HepG2 (cell line): ENCODE measurements at regions not wholly inside any gene's neighbourhood (a gene's known extent, or its start where the extent isn't known, plus 50 kb on each side); places are given as distances from the start of the nearest gene placed in this dataset.
A peak's percentile ranks its signal among the peaks of the same experiment; 100 is the strongest.

Experiments
- AKAP8 ChIP-seq: sonication (generic); formaldehyde crosslinking; IDR thresholded peaks from 2 replicates; pipeline ENCODE4 v1.5.1; 2020; ENCODE audit warnings: mild to moderate bottlenecking, missing genetic modification reagents
- CTCF ChIP-seq: sonication (generic); formaldehyde crosslinking; IDR thresholded peaks from 2 replicates; pipeline ENCODE4 v1.5.0; 2020; ENCODE audit warnings: mild to moderate bottlenecking, missing genetic modification reagents, moderate library complexity
- DMAP1 ChIP-seq: IDR thresholded peaks from 2 replicates; pipeline ENCODE4 v1.6.1; 2016
- DNMT3B ChIP-seq: conservative IDR thresholded peaks from 2 replicates; pipeline ENCODE4 v1.6.1; 2016; ENCODE audit warnings: missing biosample characterization, control low read depth
- DPF2 ChIP-seq: sonication (generic); formaldehyde crosslinking; IDR thresholded peaks from 2 replicates; pipeline ENCODE4 v1.4.0; 2020; ENCODE audit warnings: mild to moderate bottlenecking, low read depth, missing genetic modification reagents, borderline replicate concordance
- FOSL1 ChIP-seq: sonication (generic); formaldehyde crosslinking; IDR thresholded peaks from 2 replicates; pipeline ENCODE4 v1.9.0; 2021; ENCODE audit warnings: missing genetic modification reagents, borderline replicate concordance
- HNRNPL ChIP-seq: fragments of 200-400 bp; formaldehyde crosslinking; IDR thresholded peaks from 2 replicates; pipeline ENCODE4 v1.6.1; 2017; ENCODE audit warnings: mild to moderate bottlenecking, low read depth, low read length
- KLF12 ChIP-seq: sonication (generic); formaldehyde crosslinking; IDR thresholded peaks from 2 replicates; pipeline ENCODE4 v1.4.0; 2020; ENCODE audit warnings: missing genetic modification reagents, borderline replicate concordance
- MATR3 ChIP-seq: sonication (generic); formaldehyde crosslinking; IDR thresholded peaks from 2 replicates; pipeline ENCODE4 v1.4.0; 2020; ENCODE audit warnings: missing genetic modification reagents
- MIER2 ChIP-seq: IDR thresholded peaks from 2 replicates; pipeline ENCODE4 v1.6.1; 2016; ENCODE audit warnings: missing biosample characterization, missing genetic modification reagents
- NCOR1 ChIP-seq: fragments of 200-600 bp; sonication (generic); IDR thresholded peaks from 2 replicates; pipeline ENCODE4 v1.7.0; 2017; ENCODE audit warnings: antibody characterized with exemption, low read length, borderline replicate concordance
- PATZ1 ChIP-seq: sonication (generic); formaldehyde crosslinking; IDR thresholded peaks from 2 replicates; pipeline ENCODE4 v1.4.0; 2020; ENCODE audit warnings: missing genetic modification reagents
- SETDB1 ChIP-seq: sonication (generic); formaldehyde crosslinking; IDR thresholded peaks from 2 replicates; pipeline ENCODE4 v1.5.1; 2020; ENCODE audit warnings: missing genetic modification reagents, mild to moderate bottlenecking, borderline replicate concordance
- SMARCC2 ChIP-seq: fragments of 450-650 bp; IDR thresholded peaks from 2 replicates; pipeline ENCODE4 v1.6.1; 2017; ENCODE audit warnings: antibody characterized with exemption, mild to moderate bottlenecking
- SRSF1 ChIP-seq: fragments of 200-400 bp; formaldehyde crosslinking; optimal IDR thresholded peaks from 2 replicates; pipeline ENCODE3; 2017; ENCODE audit warnings: mild to moderate bottlenecking, low read depth, low read length, moderate library complexity
- STAT5B ChIP-seq: sonication (generic); formaldehyde crosslinking; IDR thresholded peaks from 2 replicates; pipeline ENCODE4 v1.4.0; 2020; ENCODE audit warnings: missing genetic modification reagents
- TBX3 ChIP-seq: fragments of 450-650 bp; IDR thresholded peaks from 2 replicates; pipeline ENCODE4 v1.6.1; 2017; ENCODE audit warnings: antibody characterized with exemption, mild to moderate bottlenecking, inconsistent platforms, borderline replicate concordance
- TOPORS ChIP-seq: sonication (generic); formaldehyde crosslinking; IDR thresholded peaks from 2 replicates; pipeline ENCODE4 v1.8.0; 2023; ENCODE audit warnings: mild to moderate bottlenecking, missing genetic modification reagents
- ZBTB21 ChIP-seq: sonication (generic); formaldehyde crosslinking; IDR thresholded peaks from 2 replicates; pipeline ENCODE4 v1.4.0; 2020; ENCODE audit warnings: missing genetic modification reagents
- ZNF264 ChIP-seq: sonication (generic); formaldehyde crosslinking; IDR thresholded peaks from 2 replicates; pipeline ENCODE4 v1.4.0; 2020; ENCODE audit warnings: missing genetic modification reagents
- ZNF430 ChIP-seq: sonication (generic); formaldehyde crosslinking; IDR thresholded peaks from 2 replicates; pipeline ENCODE4 v1.9.0; 2021; ENCODE audit warnings: mild to moderate bottlenecking, missing genetic modification reagents
- ZNF432 ChIP-seq: sonication (generic); formaldehyde crosslinking; IDR thresholded peaks from 2 replicates; pipeline ENCODE4 v1.5.0; 2020; ENCODE audit warnings: missing genetic modification reagents, mild to moderate bottlenecking, borderline replicate concordance
- ZNF570 ChIP-seq: sonication (generic); formaldehyde crosslinking; IDR thresholded peaks from 2 replicates; pipeline ENCODE4 v1.4.0; 2020; ENCODE audit warnings: mild to moderate bottlenecking, missing genetic modification reagents, borderline replicate concordance
- ZNF609 ChIP-seq: sonication (generic); formaldehyde crosslinking; IDR thresholded peaks from 2 replicates; pipeline ENCODE4 v1.4.0; 2020; ENCODE audit warnings: mild to moderate bottlenecking, missing genetic modification reagents, borderline replicate concordance

GRCh38 chr5:155460501-155460931 lies 447.0 kb downstream of the KIF4B start (continued):
- TF ChIP-seq KLF12 = 0 out of 2 replicates have a peak, but pooled peaks have one; percentile 45
- peak; percentile 90 for TF ChIP-seq ZNF609 (CRISPR knock-in tag)
- no peak for TF ChIP-seq TOPORS (CRISPR knock-in tag)
- peak; percentile 33; the same call in 1 of the 2 replicates for TF ChIP-seq ZBTB21 (CRISPR knock-in tag)
- peak; percentile 92 for TF ChIP-seq TBX3
- TF ChIP-seq MIER2 (CRISPR knock-in tag) = no peak
- no peak for TF ChIP-seq MATR3 (CRISPR knock-in tag)
- TF ChIP-seq DNMT3B (CRISPR knock-in tag) = no peak
- TF ChIP-seq SRSF1 = no peak
- TF ChIP-seq HNRNPL = no peak
- TF ChIP-seq SETDB1 (CRISPR knock-in tag) = no peak
- TF ChIP-seq ZNF430 = no peak
- TF ChIP-seq ZNF264 (CRISPR knock-in tag) = 0 out of 2 replicates have a peak, but pooled peaks have one; percentile 31
- peak; percentile 99 for TF ChIP-seq SMARCC2
- TF ChIP-seq ZNF432 (CRISPR knock-in tag) = no peak
- TF ChIP-seq FOSL1 = peak; percentile 94
- TF ChIP-seq STAT5B (CRISPR knock-in tag) = no peak
- TF ChIP-seq DMAP1 (CRISPR knock-in tag) = peak; percentile 34; the same call in 1 of the 2 replicates
- peak; percentile 91 for TF ChIP-seq DPF2 (CRISPR knock-in tag)
- TF ChIP-seq ZNF570 = no peak
- peak; percentile 86; the same call in 1 of the 2 replicates for TF ChIP-seq NCOR1
- TF ChIP-seq PATZ1 = no peak
- TF ChIP-seq CTCF (CRISPR knock-in tag) = no peak
- no peak for TF ChIP-seq AKAP8 (CRISPR knock-in tag)
